Smooth muscle cell (in vitro differentiated cells): ENCODE measurements at regions not wholly inside any gene's neighbourhood (a gene's known extent, or its start where the extent isn't known, plus 50 kb on each side); places are given as distances from the start of the nearest gene placed in this dataset.

Experiments used
- DNase-seq: peaks from one replicate; lab custom pipeline; 2025; ENCODE audit not compliant: unreplicated experiment; lab: John Stamatoyannopoulos, UW
- H2AFZ ChIP-seq: fragments of 200-600 bp; sonication (generic); 2 replicates; pipeline ENCODE4 v1.6.0; 2016; ENCODE audit warnings: antibody characterized with exemption, low read depth, mild to moderate bottlenecking
- H3F3A ChIP-seq: fragments of 200-600 bp; sonication (generic); 2 replicates; pipeline ENCODE4 v1.6.0; 2017; ENCODE audit warnings: antibody characterized with exemption, low read depth
- H3K27ac ChIP-seq: fragments of 200-600 bp; sonication (generic); 2 replicates; pipeline ENCODE4 v1.5.1; 2016; ENCODE audit warnings: low read depth, mild to moderate bottlenecking
- H3K27me3 ChIP-seq: fragments of 200-600 bp; sonication (generic); 2 replicates; pipeline ENCODE4 v1.6.1; 2016; ENCODE audit warnings: low read depth, mild to moderate bottlenecking
- H3K36me3 ChIP-seq: fragments of 200-600 bp; sonication (generic); 2 replicates; pipeline ENCODE4 v1.5.1; 2016; ENCODE audit warnings: low read depth
- H3K4me1 ChIP-seq: fragments of 200-600 bp; sonication (generic); 2 replicates; pipeline ENCODE4 v1.5.1; 2016; ENCODE audit warnings: low read depth
- H3K4me2 ChIP-seq: fragments of 200-600 bp; sonication (generic); 2 replicates; pipeline ENCODE4 v1.6.0; 2016; ENCODE audit warnings: mild to moderate bottlenecking
- H3K4me3 ChIP-seq: fragments of 200-600 bp; sonication (generic); 2 replicates; pipeline ENCODE4 v1.5.1; 2016; ENCODE audit warnings: mild to moderate bottlenecking
- H3K79me2 ChIP-seq: fragments of 200-600 bp; sonication (generic); 2 replicates; pipeline ENCODE4 v1.6.0; 2016; ENCODE audit warnings: low read depth, mild to moderate bottlenecking
- H3K9ac ChIP-seq: fragments of 200-600 bp; sonication (generic); 2 replicates; pipeline ENCODE4 v1.6.0; 2016; ENCODE audit warnings: low read depth
- H3K9me3 ChIP-seq: fragments of 200-600 bp; sonication (generic); replicated peaks from 2 replicates; pipeline ENCODE4 v1.5.1; 2016; ENCODE audit warnings: low read depth
- H4K20me1 ChIP-seq: fragments of 200-600 bp; sonication (generic); 2 replicates; pipeline ENCODE4 v1.6.0; 2016; ENCODE audit warnings: low read depth
- WGBS: methylation state at CpG from one replicate; pipeline ENCODE4 v1.1.7; 2016; ENCODE audit warnings: low lambda C conversion rate; 5-methylcytosine and 5-hydroxymethylcytosine counted together
- TF ChIP-seq, protein P1 (sequence below): fragments of 200-600 bp; sonication (generic); IDR thresholded peaks from 2 replicates; pipeline ENCODE4 v1.5.1; 2017; ENCODE audit warnings: borderline replicate concordance, mild to moderate bottlenecking, antibody characterized with exemption; ENCODE audit not compliant: insufficient read depth, poor library complexity, severe bottlenecking

DNA sequence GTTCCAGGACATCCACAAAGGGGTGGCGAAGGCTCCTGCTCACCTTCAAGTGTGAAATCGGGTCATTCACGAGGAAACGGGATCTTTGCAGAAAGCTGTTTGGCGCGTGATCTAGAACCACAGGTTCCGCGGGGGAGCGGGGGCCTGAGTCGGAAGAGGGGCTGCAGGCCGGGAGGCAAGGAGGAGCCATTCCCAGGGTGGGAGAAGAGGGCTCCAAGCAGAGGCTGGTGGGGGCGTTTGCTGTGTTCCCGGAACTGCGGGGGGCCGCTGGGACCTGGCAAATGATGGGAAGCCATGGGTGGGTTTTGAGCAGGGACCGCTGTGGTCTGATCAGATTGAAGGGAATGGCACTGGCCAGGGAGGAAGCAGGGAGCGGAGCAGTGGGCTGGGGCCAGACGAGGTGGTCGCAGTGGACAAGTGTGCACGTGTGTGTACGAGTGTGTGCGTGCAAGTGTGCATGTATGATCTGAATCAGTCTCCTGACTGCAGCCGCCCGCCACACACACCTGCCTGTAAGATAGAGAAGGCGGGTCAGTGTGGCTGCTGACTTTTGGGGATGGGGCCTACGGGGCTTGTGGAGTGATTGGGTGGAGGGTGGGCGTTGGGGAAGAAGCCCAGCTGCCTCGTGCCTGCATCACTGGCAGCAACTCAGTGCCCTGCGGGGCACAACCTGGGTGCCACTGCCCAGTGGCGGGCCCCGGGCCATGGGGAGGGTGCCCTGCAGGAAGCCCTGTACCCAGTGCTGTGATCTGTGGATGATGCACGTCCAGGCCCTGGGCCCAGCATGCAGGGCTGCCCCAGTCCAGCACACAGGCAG lies 141.9 kb downstream of the KIF26A start:
- 97% methylated on average over 31 of the region's 32 CpGs for WGBS
- no peaks in the 10 kb centered on the region for H3K36me3 ChIP-seq
- H3K4me3 ChIP-seq, result no peak overlapping the region
- no peak overlapping the region for H3K4me2 ChIP-seq
- H3K9me3 ChIP-seq, result no peaks in the 10 kb centered on the region
- H3F3A ChIP-seq, result no peaks in the 10 kb centered on the region
- no peak overlapping the region for H3K9ac ChIP-seq
- no peaks in the 10 kb centered on the region for H3K27me3 ChIP-seq
- H3K79me2 ChIP-seq, result no peaks in the 10 kb centered on the region
- H3K27ac ChIP-seq, result no peak overlapping the region
- H4K20me1 ChIP-seq, result no peaks in the 10 kb centered on the region
- TF ChIP-seq, protein P1, sequence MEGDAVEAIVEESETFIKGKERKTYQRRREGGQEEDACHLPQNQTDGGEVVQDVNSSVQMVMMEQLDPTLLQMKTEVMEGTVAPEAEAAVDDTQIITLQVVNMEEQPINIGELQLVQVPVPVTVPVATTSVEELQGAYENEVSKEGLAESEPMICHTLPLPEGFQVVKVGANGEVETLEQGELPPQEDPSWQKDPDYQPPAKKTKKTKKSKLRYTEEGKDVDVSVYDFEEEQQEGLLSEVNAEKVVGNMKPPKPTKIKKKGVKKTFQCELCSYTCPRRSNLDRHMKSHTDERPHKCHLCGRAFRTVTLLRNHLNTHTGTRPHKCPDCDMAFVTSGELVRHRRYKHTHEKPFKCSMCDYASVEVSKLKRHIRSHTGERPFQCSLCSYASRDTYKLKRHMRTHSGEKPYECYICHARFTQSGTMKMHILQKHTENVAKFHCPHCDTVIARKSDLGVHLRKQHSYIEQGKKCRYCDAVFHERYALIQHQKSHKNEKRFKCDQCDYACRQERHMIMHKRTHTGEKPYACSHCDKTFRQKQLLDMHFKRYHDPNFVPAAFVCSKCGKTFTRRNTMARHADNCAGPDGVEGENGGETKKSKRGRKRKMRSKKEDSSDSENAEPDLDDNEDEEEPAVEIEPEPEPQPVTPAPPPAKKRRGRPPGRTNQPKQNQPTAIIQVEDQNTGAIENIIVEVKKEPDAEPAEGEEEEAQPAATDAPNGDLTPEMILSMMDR, result no peak
- H2AFZ ChIP-seq, result no peak overlapping the region
- peaks cover 3% of the 10 kb centered on the region for H3K4me1 ChIP-seq
- DNase-seq, result no peak

DNA sequence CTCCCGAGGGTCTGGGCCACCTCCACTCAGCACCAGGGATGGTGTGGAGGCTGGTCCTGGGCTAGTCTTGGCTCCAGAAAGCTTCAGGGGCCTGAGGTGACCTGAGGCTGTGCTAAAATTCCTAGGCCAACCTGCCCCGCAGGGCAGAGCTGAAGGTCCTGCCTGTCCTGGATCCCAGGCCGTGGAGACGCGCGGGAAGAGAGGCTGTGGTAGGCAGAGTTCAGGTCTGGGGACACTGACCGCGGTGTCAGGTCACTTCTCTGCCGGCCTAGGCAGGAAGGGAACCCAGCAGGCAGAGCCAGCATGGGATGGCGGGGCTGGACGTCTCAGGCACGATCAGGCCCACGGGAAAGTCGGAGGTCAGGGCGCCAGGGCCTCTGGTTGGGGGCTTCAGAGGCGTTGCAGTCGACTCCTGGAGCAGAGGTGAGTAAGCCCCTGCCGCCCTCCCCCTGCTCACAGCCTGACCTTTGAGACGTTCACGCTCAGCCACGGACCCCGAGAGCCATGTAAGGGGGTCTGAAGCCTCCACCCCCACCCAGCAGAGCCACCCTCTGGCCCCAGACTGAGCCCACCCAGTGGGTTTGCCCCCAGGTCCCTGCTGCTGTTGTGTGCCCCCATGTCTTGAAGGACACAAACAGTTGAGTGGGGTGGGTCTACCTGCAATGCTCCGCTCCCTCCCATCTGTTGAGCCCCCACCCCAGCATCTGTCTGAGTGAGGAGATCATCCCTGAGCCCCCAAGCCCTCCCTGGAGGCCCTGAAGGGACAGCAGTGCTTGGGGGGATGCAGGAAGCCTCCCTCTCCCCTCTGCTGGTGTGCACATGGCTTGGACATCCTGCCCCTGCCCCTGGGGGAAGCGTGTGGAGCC lies 142.7 kb downstream of the KIF26A start:
- no peak overlapping the region for H2AFZ ChIP-seq

DNA sequence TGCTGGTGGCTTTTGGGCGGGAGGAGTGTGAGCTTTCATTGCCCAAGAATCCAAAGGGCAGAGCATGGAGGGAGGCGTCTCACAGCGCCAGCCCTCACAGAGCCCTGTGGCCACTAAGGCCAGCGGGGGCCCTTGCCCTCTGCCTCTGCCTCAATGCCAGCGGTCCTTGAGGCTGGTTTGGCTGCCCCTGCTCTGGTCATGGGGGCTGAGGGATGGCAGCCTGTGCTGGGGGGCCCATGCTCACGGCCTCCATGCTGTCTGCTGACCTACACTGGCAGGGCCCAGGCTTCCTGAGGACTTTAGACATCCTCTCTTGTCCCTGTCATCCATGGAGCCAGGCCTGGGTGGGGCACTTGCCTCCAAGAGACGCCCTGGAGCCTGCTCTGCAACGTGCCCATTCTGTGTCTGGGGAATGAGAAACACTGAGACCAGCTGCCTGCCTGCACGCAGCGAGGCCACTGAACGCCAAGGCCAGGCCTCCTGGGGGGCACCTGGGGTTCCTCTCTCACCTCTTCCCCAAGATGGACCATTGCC lies 143.4 kb downstream of the KIF26A start:
- H3K9me3 ChIP-seq, result no peaks in the 10 kb centered on the region
- H3K36me3 ChIP-seq, result no peaks in the 10 kb centered on the region
- no peak for DNase-seq
- no peaks in the 10 kb centered on the region for H3F3A ChIP-seq
- H3K4me2 ChIP-seq, result no peak overlapping the region
- H3K4me3 ChIP-seq, result no peak overlapping the region
- TF ChIP-seq, protein P1, result no peak
- 93% methylated on average over 11 of the region's 11 CpGs for WGBS
- H3K27ac ChIP-seq, result no peak overlapping the region
- no peaks in the 10 kb centered on the region for H3K79me2 ChIP-seq
- H3K27me3 ChIP-seq, result no peaks in the 10 kb centered on the region
- H3K4me1 ChIP-seq, result peaks cover 3% of the 10 kb centered on the region
- no peaks in the 10 kb centered on the region for H4K20me1 ChIP-seq
- no peak overlapping the region for H3K9ac ChIP-seq
- no peak overlapping the region for H2AFZ ChIP-seq

More for the DNA sequence above, 142.7 kb downstream of the KIF26A start:
- H3K9me3 ChIP-seq, result no peaks in the 10 kb centered on the region
- H3F3A ChIP-seq, result no peaks in the 10 kb centered on the region
- no peak overlapping the region for H3K27ac ChIP-seq
- H3K27me3 ChIP-seq, result no peaks in the 10 kb centered on the region
- TF ChIP-seq, protein P1, result no peak
- no peak overlapping the region for H3K4me2 ChIP-seq
- no peak overlapping the region for H3K4me3 ChIP-seq
- no peaks in the 10 kb centered on the region for H3K36me3 ChIP-seq
- 92% methylated on average over 24 of the region's 24 CpGs for WGBS
- no peak overlapping the region for H3K9ac ChIP-seq
- no peak for DNase-seq
- no peaks in the 10 kb centered on the region for H3K79me2 ChIP-seq
- H3K4me1 ChIP-seq, result peaks cover 3% of the 10 kb centered on the region
- no peaks in the 10 kb centered on the region for H4K20me1 ChIP-seq
